Esophagus muscularis mucosa (tissue), 4 donors: ENCODE measurements at regions not wholly inside any gene's neighbourhood (a gene's known extent, or its start where the extent isn't known, plus 50 kb on each side); places are given as distances from the start of the nearest gene placed in this dataset.

Experiments
- EP300 ChIP-seq: sonication (generic); formaldehyde crosslinking; IDR thresholded peaks from one replicate; pipeline ENCODE4 v1.6.1; 2017; ENCODE audit warnings: antibody characterized with exemption
- POLR2AphosphoS5 ChIP-seq, 2 donors: sonication (generic); formaldehyde crosslinking; IDR thresholded peaks; one replicate each; pipeline ENCODE4 v1.6.1; 2017; ENCODE audit warnings: antibody characterized with exemption in 2 of 2
- TF ChIP-seq, protein P1 (sequence below), 3 experiments: fragments of 200-600 bp in 2 of 3; fragments of 450-650 bp in 1 of 3; sonication (generic) in 2 of 3; IDR thresholded peaks; one replicate each; pipeline ENCODE4 v1.5.1; 2017 to 2019; ENCODE audit warnings: antibody characterized with exemption in 3 of 3, mild to moderate bottlenecking in 2 of 3, moderate library complexity in 1 of 3

DNA sequence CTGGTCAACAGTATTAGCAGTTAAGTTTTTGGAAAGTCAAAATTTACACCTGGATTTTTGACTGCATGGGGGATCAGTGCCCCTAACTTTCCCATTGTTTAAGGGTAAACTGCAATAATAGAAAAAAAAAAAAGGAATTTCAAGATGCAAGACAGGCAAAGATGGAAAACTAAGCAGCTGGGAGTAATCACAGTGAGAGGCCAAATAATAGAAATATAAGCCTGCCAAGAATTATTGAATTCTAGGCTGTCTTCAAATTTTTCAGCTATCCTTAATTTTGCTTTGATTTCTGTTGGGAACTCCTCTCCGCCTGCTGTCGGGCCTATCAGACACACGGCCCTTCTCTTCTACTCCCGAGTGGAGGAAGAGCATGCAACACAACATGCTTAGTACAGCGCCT is 215.5 kb upstream of the LMCD1 start:
- TF ChIP-seq POLR2AphosphoS5 (IDR thresholded peaks at IDR 0.05): no peak
- TF ChIP-seq EP300: no peak
- TF ChIP-seq, protein P1, sequence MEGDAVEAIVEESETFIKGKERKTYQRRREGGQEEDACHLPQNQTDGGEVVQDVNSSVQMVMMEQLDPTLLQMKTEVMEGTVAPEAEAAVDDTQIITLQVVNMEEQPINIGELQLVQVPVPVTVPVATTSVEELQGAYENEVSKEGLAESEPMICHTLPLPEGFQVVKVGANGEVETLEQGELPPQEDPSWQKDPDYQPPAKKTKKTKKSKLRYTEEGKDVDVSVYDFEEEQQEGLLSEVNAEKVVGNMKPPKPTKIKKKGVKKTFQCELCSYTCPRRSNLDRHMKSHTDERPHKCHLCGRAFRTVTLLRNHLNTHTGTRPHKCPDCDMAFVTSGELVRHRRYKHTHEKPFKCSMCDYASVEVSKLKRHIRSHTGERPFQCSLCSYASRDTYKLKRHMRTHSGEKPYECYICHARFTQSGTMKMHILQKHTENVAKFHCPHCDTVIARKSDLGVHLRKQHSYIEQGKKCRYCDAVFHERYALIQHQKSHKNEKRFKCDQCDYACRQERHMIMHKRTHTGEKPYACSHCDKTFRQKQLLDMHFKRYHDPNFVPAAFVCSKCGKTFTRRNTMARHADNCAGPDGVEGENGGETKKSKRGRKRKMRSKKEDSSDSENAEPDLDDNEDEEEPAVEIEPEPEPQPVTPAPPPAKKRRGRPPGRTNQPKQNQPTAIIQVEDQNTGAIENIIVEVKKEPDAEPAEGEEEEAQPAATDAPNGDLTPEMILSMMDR (IDR thresholded peaks at IDR 0.05): no peak
